Prostate gland (tissue), 2 donors: ENCODE measurements at regions not wholly inside any gene's neighbourhood (a gene's known extent, or its start where the extent isn't known, plus 50 kb on each side); places are given as distances from the start of the nearest gene placed in this dataset.

ENCODE experiments used
- DNase-seq: peaks from one replicate; pipeline ENCODE4 v3.0.0-alpha.2; 2019; ENCODE audit warnings: low spot score
- H3K27ac ChIP-seq, 2 donors: fragments of 200-600 bp; sonication (generic); 2 replicates each; pipeline ENCODE4 v1.5.1; 2017 to 2019
- H3K27me3 ChIP-seq: fragments of 200-600 bp; sonication (generic); replicated peaks from 2 replicates; pipeline ENCODE4 v1.5.1; 2019; ENCODE audit not compliant: insufficient read depth
- H3K36me3 ChIP-seq, 2 donors: fragments of 200-600 bp; sonication (generic); 1 replicate in 1 of 2; 2 replicates in 1 of 2; pipeline versions ENCODE4 v1.5.1 to v1.8.1; 2017 to 2019
- H3K4me1 ChIP-seq: fragments of 200-600 bp; sonication (generic); replicated peaks from 2 replicates; pipeline ENCODE4 v1.5.1; 2019
- H3K4me3 ChIP-seq, 2 donors: fragments of 200-600 bp; sonication (generic); 2 replicates each; pipeline ENCODE4 v1.5.1; 2017 to 2019
- H3K9me3 ChIP-seq: fragments of 200-600 bp; sonication (generic); 2 replicates; pipeline ENCODE4 v1.5.1; 2017
- CTCF ChIP-seq, 4 experiments: fragments of 200-600 bp in 2 of 4; fragments of 450-650 bp in 2 of 4; sonication (generic) in 2 of 4; IDR thresholded peaks; 1 replicate in 3 of 4; 2 replicates in 1 of 4; pipeline ENCODE4 v1.5.1; 2016 to 2019; ENCODE audit warnings: antibody characterized with exemption in 4 of 4, mild to moderate bottlenecking in 2 of 4, moderate library complexity in 2 of 4
- POLR2A ChIP-seq: fragments of 450-650 bp; IDR thresholded peaks from one replicate; pipeline ENCODE4 v1.6.1; 2016; ENCODE audit warnings: antibody characterized with exemption, mild to moderate bottlenecking
- POLR2AphosphoS5 ChIP-seq: sonication (generic); formaldehyde crosslinking; IDR thresholded peaks from one replicate; pipeline ENCODE4 v1.6.1; 2017; ENCODE audit warnings: antibody characterized with exemption
- WGBS: methylation state at CpG from one replicate; pipeline ENCODE4 v1.1.5; 2018; 5-methylcytosine and 5-hydroxymethylcytosine counted together
- intact Hi-C: fragments of 100-400 bp; cut with DNase I; formaldehyde crosslinking; loops from one replicate; pipeline ENCODE4 v1.14.2; 2022

- no peak for TF ChIP-seq POLR2AphosphoS5
- no peak for DNase-seq
- Histone ChIP-seq H3K36me3 (no peaks in the 10 kb centered on the region), H3K4me3 (no peak overlapping the region), H3K27me3 (no peaks in the 10 kb centered on the region), H3K27ac (no peak overlapping the region), H3K4me1 (no peaks in the 10 kb centered on the region), H3K9me3 (no peaks in the 10 kb centered on the region)
- intact Hi-C loops: no loop called here
Observed at GRCh38 chr4:100062921-100063320, 112.8 kb upstream of the H2AZ1 start.

GRCh38 chr4:100061835-100062234 is 111.8 kb upstream of the H2AZ1 start:
- Histone ChIP-seq H3K9me3 (no peaks in the 10 kb centered on the region), H3K27me3 (no peaks in the 10 kb centered on the region), H3K4me1 (no peaks in the 10 kb centered on the region), H3K4me3 (no peak overlapping the region), H3K36me3 (no peaks in the 10 kb centered on the region), H3K27ac (no peak overlapping the region)
- TF ChIP-seq POLR2A (no peak), CTCF (IDR thresholded peaks at IDR 0.05) (no peak), POLR2AphosphoS5 (no peak)
- DNase-seq: no peak
- intact Hi-C loops: no loop called here
- 43% methylated on average over 2 of the region's 2 CpGs for WGBS

- H3K36me3 ChIP-seq: no peaks in the 10 kb centered on the region
- intact Hi-C loops: no loop called here
- no peak for DNase-seq
Observed at GRCh38 chr4:100060765-100061416, 110.8 kb upstream of the H2AZ1 start.

GRCh38 chr4:100059467-100059866 is 109.4 kb upstream of the H2AZ1 start:
- DNase-seq: no peak
- Histone ChIP-seq H3K36me3 (no peaks in the 10 kb centered on the region), H3K27me3 (no peaks in the 10 kb centered on the region), H3K9me3 (no peaks in the 10 kb centered on the region), H3K4me1 (no peaks in the 10 kb centered on the region), H3K4me3 (no peak overlapping the region), H3K27ac (no peak overlapping the region)
- intact Hi-C loops: no loop called here
- WGBS: 94% methylated on average over 8 of the region's 8 CpGs
- no peak for TF ChIP-seq CTCF (IDR thresholded peaks at IDR 0.05)
- TF ChIP-seq POLR2A: no peak
- no peak for TF ChIP-seq POLR2AphosphoS5

More at GRCh38 chr4:100060765-100061416, 110.8 kb upstream of the H2AZ1 start:
- TF ChIP-seq CTCF (IDR thresholded peaks at IDR 0.05): no peak
- no peak for TF ChIP-seq POLR2AphosphoS5
- no peak for TF ChIP-seq POLR2A
- Histone ChIP-seq H3K4me1 (no peaks in the 10 kb centered on the region), H3K27me3 (no peaks in the 10 kb centered on the region), H3K27ac (no peak overlapping the region), H3K9me3 (no peaks in the 10 kb centered on the region), H3K4me3 (no peak overlapping the region)
- 91% methylated on average over 5 of the region's 5 CpGs for WGBS

GRCh38 chr4:100056701-100057100 is 106.6 kb upstream of the H2AZ1 start:
- intact Hi-C loops: no loop called here
- Histone ChIP-seq H3K36me3 (no peaks in the 10 kb centered on the region), H3K4me3 (no peak overlapping the region), H3K27me3 (no peaks in the 10 kb centered on the region), H3K27ac (no peak overlapping the region), H3K9me3 (no peaks in the 10 kb centered on the region), H3K4me1 (no peaks in the 10 kb centered on the region)
- no peak for TF ChIP-seq POLR2A
- TF ChIP-seq CTCF (IDR thresholded peaks at IDR 0.05): no peak
- TF ChIP-seq POLR2AphosphoS5: no peak
- WGBS: 82% methylated on average over 3 of the region's 3 CpGs
- DNase-seq: no peak
